ENCODE measurements at regions not wholly inside any gene's neighbourhood (a gene's known extent, or its start where the extent isn't known, plus 50 kb on each side); places are given as distances from the start of the nearest gene placed in this dataset.

Small RNA genes in the stretch of these regions (small RNA-seq; reads per million reads assigned to genes)
- gene MIR2114 = 0.09 reads per million
